HEK293 (cell line): ENCODE measurements at regions not wholly inside any gene's neighbourhood (a gene's known extent, or its start where the extent isn't known, plus 50 kb on each side); places are given as distances from the start of the nearest gene placed in this dataset.
A peak's percentile ranks its signal among the peaks of the same experiment; 100 is the strongest.

Experiments
- CTCF ChIA-PET: fragments of 350-600 bp; formaldehyde crosslinking; extraction: SDS; loops from one replicate; lab custom pipeline; 2021; ENCODE audit warnings: antibody characterized with exemption; lab: Yijun Ruan, JAX
- POLR2A ChIA-PET: fragments of 300-600 bp; formaldehyde crosslinking; extraction: SDS; loops from one replicate; lab custom pipeline; 2020; ENCODE audit warnings: antibody characterized with exemption, inconsistent platforms; lab: Yijun Ruan, JAX
- H3K27ac ChIP-seq: fragments of 200-500 bp; sonication (Bioruptor generic); 2 replicates; pipeline ENCODE4 v1.5.1; 2014; ENCODE audit warnings: low read depth, low read length, control low read depth, inconsistent platforms; ENCODE audit errors: extremely low read depth
- H3K36me3 ChIP-seq, 2 experiments: fragments of 200-500 bp in 1 of 2; sonication (Bioruptor generic) in 1 of 2; 1 replicate in 1 of 2; 2 replicates in 1 of 2; pipeline ENCODE4 v1.5.1; 2014 to 2017; ENCODE audit warnings: inconsistent platforms in 2 of 2, low read length in 2 of 2; ENCODE audit not compliant: control insufficient read depth in 2 of 2, insufficient read depth in 1 of 2
- H3K4me1 ChIP-seq: fragments of 200-500 bp; sonication (Bioruptor generic); 2 replicates; pipeline ENCODE4 v1.5.1; 2014; ENCODE audit warnings: mild to moderate bottlenecking, low read length, inconsistent platforms; ENCODE audit not compliant: control insufficient read depth, insufficient read depth
- H3K4me3 ChIP-seq: 2 replicates; pipeline ENCODE4 v1.5.1; 2011; ENCODE audit warnings: low read depth, mild to moderate bottlenecking, control low read depth, low read length, moderate library complexity
- H3K9me3 ChIP-seq: fragments of 200-500 bp; sonication (Bioruptor generic); 2 replicates; pipeline ENCODE4 v1.5.1; 2014; ENCODE audit warnings: low read depth, low read length, inconsistent platforms; ENCODE audit not compliant: control insufficient read depth, insufficient read depth
- GLIS1 ChIP-seq: fragments of 450-650 bp; formaldehyde crosslinking; IDR thresholded peaks from 2 replicates; pipeline ENCODE4 v1.5.1; 2016; ENCODE audit warnings: missing biosample characterization, missing genetic modification characterization
- IKZF3 ChIP-seq: fragments of 450-650 bp; IDR thresholded peaks from 2 replicates; pipeline ENCODE4 v1.5.0; 2018; ENCODE audit warnings: missing biosample characterization, mild to moderate bottlenecking, missing genetic modification characterization, moderate library complexity
- KLF9 ChIP-seq: fragments of 450-650 bp; formaldehyde crosslinking; IDR thresholded peaks from 2 replicates; pipeline ENCODE4 v1.5.1; 2016; ENCODE audit warnings: missing biosample characterization, missing genetic modification characterization, low read depth
- MEIS1 ChIP-seq: sonication (generic); formaldehyde crosslinking; IDR thresholded peaks from 2 replicates; pipeline ENCODE4 v1.8.1; 2022; ENCODE audit warnings: missing genetic modification reagents, mild to moderate bottlenecking, borderline replicate concordance
- MZF1 ChIP-seq: fragments of 450-650 bp; formaldehyde crosslinking; IDR thresholded peaks from 2 replicates; pipeline ENCODE4 v1.5.1; 2017; ENCODE audit warnings: missing biosample characterization, missing genetic modification characterization, borderline replicate concordance
- SP7 ChIP-seq: fragments of 450-650 bp; formaldehyde crosslinking; IDR thresholded peaks from 2 replicates; pipeline ENCODE4 v1.5.1; 2016; ENCODE audit warnings: missing biosample characterization, missing genetic modification characterization
- WT1 ChIP-seq: fragments of 450-650 bp; formaldehyde crosslinking; IDR thresholded peaks from 2 replicates; pipeline ENCODE4 v1.5.1; 2016; ENCODE audit warnings: missing biosample characterization, missing genetic modification characterization
- ZFP37 ChIP-seq: fragments of 450-650 bp; formaldehyde crosslinking; IDR thresholded peaks from 2 replicates; pipeline ENCODE4 v1.5.1; 2016; ENCODE audit warnings: missing biosample characterization, missing genetic modification characterization
- ZNF10 ChIP-seq: fragments of 450-650 bp; formaldehyde crosslinking; IDR thresholded peaks from 2 replicates; pipeline ENCODE4 v1.5.1; 2017; ENCODE audit warnings: missing biosample characterization, missing genetic modification characterization
- ZNF214 ChIP-seq: fragments of 450-650 bp; formaldehyde crosslinking; IDR thresholded peaks from 2 replicates; pipeline ENCODE4 v1.5.1; 2017; ENCODE audit warnings: missing biosample characterization, mild to moderate bottlenecking, missing genetic modification characterization, borderline replicate concordance
- ZNF24 ChIP-seq: fragments of 450-650 bp; formaldehyde crosslinking; IDR thresholded peaks from 2 replicates; pipeline ENCODE4 v1.5.1; 2016; ENCODE audit warnings: missing biosample characterization, missing genetic modification characterization
- ZNF341 ChIP-seq: fragments of 450-650 bp; formaldehyde crosslinking; IDR thresholded peaks from 2 replicates; pipeline ENCODE4; 2016; ENCODE audit warnings: low read depth, missing biosample characterization, missing genetic modification characterization
- ZNF423 ChIP-seq: fragments of 450-650 bp; formaldehyde crosslinking; IDR thresholded peaks from 2 replicates; pipeline ENCODE4 v1.5.1; 2016; ENCODE audit warnings: missing biosample characterization, missing genetic modification characterization
- ZSCAN30 ChIP-seq: fragments of 450-650 bp; IDR thresholded peaks from 2 replicates; pipeline ENCODE4 v1.5.1; 2018; ENCODE audit warnings: missing biosample characterization, mild to moderate bottlenecking, missing genetic modification characterization, moderate library complexity
- TF ChIP-seq, protein P1 (sequence below): fragments of 450-650 bp; formaldehyde crosslinking; IDR thresholded peaks from 2 replicates; pipeline ENCODE4 v1.5.1; 2017; ENCODE audit warnings: missing biosample characterization, missing genetic modification characterization
- TF ChIP-seq, protein P2 (sequence below): fragments of 450-650 bp; formaldehyde crosslinking; IDR thresholded peaks from 2 replicates; pipeline ENCODE4 v1.5.1; 2016; ENCODE audit warnings: missing biosample characterization, missing genetic modification characterization
- TF ChIP-seq, protein P3 (sequence below): fragments of 450-650 bp; formaldehyde crosslinking; IDR thresholded peaks from 2 replicates; pipeline ENCODE4 v1.5.1; 2016; ENCODE audit warnings: missing biosample characterization, missing genetic modification characterization
- TF ChIP-seq, protein P4 (sequence below): fragments of 450-650 bp; formaldehyde crosslinking; IDR thresholded peaks from 2 replicates; pipeline ENCODE4 v1.5.1; 2017; ENCODE audit warnings: missing biosample characterization, mild to moderate bottlenecking, missing genetic modification characterization, moderate library complexity
- TF ChIP-seq, protein P5 (sequence below): fragments of 450-650 bp; IDR thresholded peaks from 2 replicates; pipeline ENCODE4 v1.5.1; 2018; ENCODE audit warnings: missing biosample characterization, mild to moderate bottlenecking, missing genetic modification characterization
- TF ChIP-seq, protein P6 (sequence below): fragments of 450-650 bp; formaldehyde crosslinking; conservative IDR thresholded peaks from 2 replicates; pipeline ENCODE4 v1.5.1; 2016; ENCODE audit warnings: low read depth, missing biosample characterization, missing genetic modification characterization
- TF ChIP-seq, protein P7 (sequence below): fragments of 450-650 bp; formaldehyde crosslinking; IDR thresholded peaks from 2 replicates; pipeline ENCODE4 v1.5.1; 2016; ENCODE audit warnings: missing biosample characterization, missing genetic modification characterization

DNA sequence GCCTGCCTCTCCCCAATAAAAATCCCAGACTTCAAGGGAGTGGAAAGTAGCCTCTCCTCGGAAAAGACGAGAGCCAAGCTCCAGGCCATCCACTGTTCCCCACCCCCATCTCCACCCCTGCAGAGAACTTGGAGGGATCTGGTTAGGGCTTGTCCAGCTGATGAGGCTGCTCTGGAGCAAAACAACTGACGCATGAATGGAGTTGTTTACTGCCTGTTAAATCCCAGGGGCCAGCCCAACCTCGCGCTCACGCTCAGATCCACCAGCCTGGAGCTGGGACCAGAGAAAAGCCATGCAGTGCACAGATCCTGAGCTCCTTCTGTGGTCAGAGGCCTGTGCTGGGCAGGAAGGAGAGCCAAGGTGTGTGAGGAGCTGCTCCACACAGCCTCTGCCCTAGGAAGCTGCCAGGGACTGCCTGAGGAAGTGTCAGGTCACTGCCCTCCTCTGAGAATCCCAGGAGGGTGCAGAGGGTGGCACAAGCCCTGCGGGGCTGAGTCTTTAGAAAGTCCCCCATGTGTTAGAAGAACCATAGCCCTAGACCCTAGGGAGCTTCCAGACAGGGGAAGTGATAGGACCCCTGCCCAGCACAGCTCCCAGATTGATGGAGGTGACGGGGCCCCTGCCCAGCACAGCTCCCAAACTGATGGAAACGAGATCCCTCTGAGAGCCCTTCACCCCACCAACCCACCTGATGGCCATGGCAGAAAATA lies 109.0 kb upstream of the IPO9 start:
- H3K36me3 ChIP-seq, result peaks cover 0 to 6% of the 10 kb centered on the region in 2 experiments; a peak in 1 of 3 replicates
- H3K4me1 ChIP-seq, result peaks cover 25% of the 10 kb centered on the region
- no peak overlapping the region for H3K4me3 ChIP-seq
- H3K27ac ChIP-seq, result peak overlapping the region; percentile 27; the same call in 1 of the 2 replicates
- ChIA-PET CTCF (interaction anchor here (0.8 to 20.2 kb wide), 5 partner anchors 10 to 207 kb away, joined by 3 to 593 read pairs (median 9); no protein-coding TSS in a partner anchor), POLR2A (no interaction called here)
- no peaks in the 10 kb centered on the region for H3K9me3 ChIP-seq
- TF ChIP-seq ZNF341 (tag by site-specific recombination), result peak; percentile 33; the same call in 1 of the 2 replicates
- peak; percentile 75 for TF ChIP-seq SP7 (tag by site-specific recombination)
- TF ChIP-seq, protein P1, sequence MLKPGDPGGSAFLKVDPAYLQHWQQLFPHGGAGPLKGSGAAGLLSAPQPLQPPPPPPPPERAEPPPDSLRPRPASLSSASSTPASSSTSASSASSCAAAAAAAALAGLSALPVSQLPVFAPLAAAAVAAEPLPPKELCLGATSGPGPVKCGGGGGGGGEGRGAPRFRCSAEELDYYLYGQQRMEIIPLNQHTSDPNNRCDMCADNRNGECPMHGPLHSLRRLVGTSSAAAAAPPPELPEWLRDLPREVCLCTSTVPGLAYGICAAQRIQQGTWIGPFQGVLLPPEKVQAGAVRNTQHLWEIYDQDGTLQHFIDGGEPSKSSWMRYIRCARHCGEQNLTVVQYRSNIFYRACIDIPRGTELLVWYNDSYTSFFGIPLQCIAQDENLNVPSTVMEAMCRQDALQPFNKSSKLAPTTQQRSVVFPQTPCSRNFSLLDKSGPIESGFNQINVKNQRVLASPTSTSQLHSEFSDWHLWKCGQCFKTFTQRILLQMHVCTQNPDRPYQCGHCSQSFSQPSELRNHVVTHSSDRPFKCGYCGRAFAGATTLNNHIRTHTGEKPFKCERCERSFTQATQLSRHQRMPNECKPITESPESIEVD (tag by site-specific recombination), result peak; percentile 13; the same call in 1 of the 2 replicates
- no peak for TF ChIP-seq ZFP37
- TF ChIP-seq, protein P2, sequence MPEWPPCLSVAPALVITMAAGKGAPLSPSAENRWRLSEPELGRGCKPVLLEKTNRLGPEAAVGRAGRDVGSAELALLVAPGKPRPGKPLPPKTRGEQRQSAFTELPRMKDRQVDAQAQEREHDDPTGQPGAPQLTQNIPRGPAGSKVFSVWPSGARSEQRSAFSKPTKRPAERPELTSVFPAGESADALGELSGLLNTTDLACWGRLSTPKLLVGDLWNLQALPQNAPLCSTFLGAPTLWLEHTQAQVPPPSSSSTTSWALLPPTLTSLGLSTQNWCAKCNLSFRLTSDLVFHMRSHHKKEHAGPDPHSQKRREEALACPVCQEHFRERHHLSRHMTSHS (tag by site-specific recombination), result no peak
- peak; percentile 76 for TF ChIP-seq ZNF423
- TF ChIP-seq, protein P3, sequence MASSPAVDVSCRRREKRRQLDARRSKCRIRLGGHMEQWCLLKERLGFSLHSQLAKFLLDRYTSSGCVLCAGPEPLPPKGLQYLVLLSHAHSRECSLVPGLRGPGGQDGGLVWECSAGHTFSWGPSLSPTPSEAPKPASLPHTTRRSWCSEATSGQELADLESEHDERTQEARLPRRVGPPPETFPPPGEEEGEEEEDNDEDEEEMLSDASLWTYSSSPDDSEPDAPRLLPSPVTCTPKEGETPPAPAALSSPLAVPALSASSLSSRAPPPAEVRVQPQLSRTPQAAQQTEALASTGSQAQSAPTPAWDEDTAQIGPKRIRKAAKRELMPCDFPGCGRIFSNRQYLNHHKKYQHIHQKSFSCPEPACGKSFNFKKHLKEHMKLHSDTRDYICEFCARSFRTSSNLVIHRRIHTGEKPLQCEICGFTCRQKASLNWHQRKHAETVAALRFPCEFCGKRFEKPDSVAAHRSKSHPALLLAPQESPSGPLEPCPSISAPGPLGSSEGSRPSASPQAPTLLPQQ (tag by site-specific recombination), result 0 out of 2 replicates have a peak, but pooled peaks have one; percentile 23
- TF ChIP-seq ZNF10 (tag by site-specific recombination), result no peak
- 0 out of 2 replicates have a peak, but pooled peaks have one; percentile 30 for TF ChIP-seq ZSCAN30 (tag by site-specific recombination)
- TF ChIP-seq, protein P4, sequence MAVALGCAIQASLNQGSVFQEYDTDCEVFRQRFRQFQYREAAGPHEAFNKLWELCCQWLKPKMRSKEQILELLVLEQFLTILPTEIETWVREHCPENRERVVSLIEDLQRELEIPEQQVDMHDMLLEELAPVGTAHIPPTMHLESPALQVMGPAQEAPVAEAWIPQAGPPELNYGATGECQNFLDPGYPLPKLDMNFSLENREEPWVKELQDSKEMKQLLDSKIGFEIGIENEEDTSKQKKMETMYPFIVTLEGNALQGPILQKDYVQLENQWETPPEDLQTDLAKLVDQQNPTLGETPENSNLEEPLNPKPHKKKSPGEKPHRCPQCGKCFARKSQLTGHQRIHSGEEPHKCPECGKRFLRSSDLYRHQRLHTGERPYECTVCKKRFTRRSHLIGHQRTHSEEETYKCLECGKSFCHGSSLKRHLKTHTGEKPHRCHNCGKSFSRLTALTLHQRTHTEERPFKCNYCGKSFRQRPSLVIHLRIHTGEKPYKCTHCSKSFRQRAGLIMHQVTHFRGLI (tag by site-specific recombination), result peak; percentile 98
- no peak for TF ChIP-seq KLF9 (tag by site-specific recombination)
- no peak for TF ChIP-seq MEIS1 (CRISPR knock-in tag)
- TF ChIP-seq GLIS1, result peak; percentile 92
- TF ChIP-seq ZNF214 (tag by site-specific recombination), result no peak
- TF ChIP-seq, protein P5, sequence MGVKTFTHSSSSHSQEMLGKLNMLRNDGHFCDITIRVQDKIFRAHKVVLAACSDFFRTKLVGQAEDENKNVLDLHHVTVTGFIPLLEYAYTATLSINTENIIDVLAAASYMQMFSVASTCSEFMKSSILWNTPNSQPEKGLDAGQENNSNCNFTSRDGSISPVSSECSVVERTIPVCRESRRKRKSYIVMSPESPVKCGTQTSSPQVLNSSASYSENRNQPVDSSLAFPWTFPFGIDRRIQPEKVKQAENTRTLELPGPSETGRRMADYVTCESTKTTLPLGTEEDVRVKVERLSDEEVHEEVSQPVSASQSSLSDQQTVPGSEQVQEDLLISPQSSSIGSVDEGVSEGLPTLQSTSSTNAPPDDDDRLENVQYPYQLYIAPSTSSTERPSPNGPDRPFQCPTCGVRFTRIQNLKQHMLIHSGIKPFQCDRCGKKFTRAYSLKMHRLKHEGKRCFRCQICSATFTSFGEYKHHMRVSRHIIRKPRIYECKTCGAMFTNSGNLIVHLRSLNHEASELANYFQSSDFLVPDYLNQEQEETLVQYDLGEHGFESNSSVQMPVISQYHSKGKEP (tag by site-specific recombination), result peak; percentile 82
- TF ChIP-seq, protein P6, sequence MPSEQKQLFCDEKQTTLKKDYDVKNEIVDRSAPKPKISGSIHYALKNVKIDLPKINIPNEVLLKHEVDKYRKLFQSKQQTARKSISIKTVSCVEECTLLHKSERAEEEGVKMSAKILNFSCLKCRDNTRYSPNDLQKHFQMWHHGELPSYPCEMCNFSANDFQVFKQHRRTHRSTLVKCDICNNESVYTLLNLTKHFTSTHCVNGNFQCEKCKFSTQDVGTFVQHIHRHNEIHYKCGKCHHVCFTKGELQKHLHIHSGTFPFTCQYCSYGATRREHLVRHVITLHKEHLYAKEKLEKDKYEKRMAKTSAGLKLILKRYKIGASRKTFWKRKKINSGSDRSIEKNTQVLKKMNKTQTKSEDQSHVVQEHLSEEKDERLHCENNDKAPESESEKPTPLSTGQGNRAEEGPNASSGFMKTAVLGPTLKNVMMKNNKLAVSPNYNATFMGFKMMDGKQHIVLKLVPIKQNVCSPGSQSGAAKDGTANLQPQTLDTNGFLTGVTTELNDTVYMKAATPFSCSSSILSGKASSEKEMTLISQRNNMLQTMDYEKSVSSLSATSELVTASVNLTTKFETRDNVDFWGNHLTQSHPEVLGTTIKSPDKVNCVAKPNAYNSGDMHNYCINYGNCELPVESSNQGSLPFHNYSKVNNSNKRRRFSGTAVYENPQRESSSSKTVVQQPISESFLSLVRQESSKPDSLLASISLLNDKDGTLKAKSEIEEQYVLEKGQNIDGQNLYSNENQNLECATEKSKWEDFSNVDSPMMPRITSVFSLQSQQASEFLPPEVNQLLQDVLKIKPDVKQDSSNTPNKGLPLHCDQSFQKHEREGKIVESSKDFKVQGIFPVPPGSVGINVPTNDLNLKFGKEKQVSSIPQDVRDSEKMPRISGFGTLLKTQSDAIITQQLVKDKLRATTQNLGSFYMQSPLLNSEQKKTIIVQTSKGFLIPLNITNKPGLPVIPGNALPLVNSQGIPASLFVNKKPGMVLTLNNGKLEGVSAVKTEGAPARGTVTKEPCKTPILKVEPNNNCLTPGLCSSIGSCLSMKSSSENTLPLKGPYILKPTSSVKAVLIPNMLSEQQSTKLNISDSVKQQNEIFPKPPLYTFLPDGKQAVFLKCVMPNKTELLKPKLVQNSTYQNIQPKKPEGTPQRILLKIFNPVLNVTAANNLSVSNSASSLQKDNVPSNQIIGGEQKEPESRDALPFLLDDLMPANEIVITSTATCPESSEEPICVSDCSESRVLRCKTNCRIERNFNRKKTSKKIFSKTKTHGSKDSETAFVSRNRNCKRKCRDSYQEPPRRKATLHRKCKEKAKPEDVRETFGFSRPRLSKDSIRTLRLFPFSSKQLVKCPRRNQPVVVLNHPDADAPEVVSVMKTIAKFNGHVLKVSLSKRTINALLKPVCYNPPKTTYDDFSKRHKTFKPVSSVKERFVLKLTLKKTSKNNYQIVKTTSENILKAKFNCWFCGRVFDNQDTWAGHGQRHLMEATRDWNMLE (tag by site-specific recombination), result no peak
- TF ChIP-seq IKZF3 (tag by site-specific recombination), result 0 out of 2 replicates have a peak, but pooled peaks have one; percentile 32
- peak; percentile 100 for TF ChIP-seq MZF1 (tag by site-specific recombination)
- TF ChIP-seq, protein P7, sequence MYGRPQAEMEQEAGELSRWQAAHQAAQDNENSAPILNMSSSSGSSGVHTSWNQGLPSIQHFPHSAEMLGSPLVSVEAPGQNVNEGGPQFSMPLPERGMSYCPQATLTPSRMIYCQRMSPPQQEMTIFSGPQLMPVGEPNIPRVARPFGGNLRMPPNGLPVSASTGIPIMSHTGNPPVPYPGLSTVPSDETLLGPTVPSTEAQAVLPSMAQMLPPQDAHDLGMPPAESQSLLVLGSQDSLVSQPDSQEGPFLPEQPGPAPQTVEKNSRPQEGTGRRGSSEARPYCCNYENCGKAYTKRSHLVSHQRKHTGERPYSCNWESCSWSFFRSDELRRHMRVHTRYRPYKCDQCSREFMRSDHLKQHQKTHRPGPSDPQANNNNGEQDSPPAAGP (tag by site-specific recombination), result peak; percentile 90
- TF ChIP-seq ZNF24 (tag by site-specific recombination), result peak; percentile 85
- peak; percentile 58 for TF ChIP-seq WT1 (tag by site-specific recombination)
